ENCODE measurements at regions not wholly inside any gene's neighbourhood (a gene's known extent, or its start where the extent isn't known, plus 50 kb on each side); places are given as distances from the start of the nearest gene placed in this dataset.
"Not testable (repeated sequence)": the region's sequence is repeated elsewhere in the genome, so short reads cannot be mapped to it uniquely, and the experiment has no call there.

DNA sequence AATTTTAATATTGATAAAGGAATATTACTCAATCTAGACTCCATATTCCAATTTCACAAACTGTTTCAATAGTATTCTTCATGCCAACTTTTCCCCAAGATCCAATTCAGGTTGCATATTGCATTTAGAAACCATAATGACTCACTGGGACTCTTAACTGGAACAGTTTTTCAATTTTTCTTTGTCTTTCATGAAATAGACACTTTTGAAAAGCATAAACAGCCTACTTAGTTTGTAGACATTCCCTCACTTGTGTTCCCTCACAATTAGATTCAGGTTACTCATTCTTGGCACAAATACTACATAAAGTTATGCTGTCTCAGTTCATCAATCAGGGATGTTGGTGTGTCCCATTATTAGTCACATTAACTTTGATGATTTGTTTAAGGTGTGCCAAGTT lies 1768.4 kb upstream of the PIK3C3 start:
- DNase-seq: no peak

DNA sequence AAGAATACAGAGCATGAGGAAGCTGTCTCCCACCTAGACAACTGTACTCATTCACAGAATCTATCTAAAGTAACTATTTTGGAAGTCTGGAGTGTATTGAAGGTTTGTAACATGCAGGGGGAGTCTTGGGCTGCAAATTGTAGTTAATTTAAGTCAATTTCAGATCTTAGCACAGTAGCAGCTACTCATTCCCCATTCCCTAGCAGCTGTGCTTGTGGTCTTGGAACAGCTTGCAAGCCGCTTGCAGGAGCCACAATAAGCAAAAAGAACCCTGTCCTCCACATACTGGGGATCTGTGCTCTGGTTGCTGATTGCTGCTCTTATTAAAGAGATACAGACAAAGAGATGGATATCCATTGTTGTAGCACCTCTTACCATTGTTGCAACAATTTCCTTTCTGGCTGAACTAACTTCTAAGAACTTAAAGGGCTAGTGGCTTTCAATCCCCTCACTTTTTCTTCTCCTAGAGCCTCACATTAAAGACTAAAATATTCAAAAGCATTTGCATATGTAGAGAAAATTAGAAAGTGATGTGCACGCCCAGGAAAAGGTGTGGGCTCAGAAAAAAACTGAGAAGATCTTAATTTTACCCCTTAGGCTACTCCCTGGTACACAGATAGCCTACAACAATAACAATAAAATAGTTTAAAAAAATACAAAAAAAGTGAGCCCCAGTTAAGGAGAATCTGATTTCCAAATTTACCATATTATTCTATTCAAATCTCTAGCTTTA lies 1775.1 kb upstream of the PIK3C3 start:
- DNase-seq: no peak

DNA sequence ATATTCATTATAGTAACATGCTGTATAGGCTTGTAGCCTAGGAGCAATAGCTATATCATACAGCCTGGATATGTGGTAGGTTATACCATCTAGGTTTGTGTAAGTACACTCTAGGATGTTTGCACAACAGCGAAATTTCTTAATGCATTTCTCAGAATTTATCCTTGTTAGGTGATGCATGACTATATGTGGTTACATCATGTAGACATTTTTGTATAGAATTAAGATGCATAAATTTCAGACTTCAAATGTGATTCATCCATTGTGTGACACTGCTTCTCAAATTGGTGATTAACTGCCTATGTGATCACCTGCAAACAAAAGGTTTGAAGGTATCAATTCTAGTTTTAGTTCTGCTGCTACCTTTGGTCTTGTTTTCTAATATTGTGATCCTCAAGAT lies 1787.0 kb upstream of the PIK3C3 start:
- no peak for DNase-seq

DNA sequence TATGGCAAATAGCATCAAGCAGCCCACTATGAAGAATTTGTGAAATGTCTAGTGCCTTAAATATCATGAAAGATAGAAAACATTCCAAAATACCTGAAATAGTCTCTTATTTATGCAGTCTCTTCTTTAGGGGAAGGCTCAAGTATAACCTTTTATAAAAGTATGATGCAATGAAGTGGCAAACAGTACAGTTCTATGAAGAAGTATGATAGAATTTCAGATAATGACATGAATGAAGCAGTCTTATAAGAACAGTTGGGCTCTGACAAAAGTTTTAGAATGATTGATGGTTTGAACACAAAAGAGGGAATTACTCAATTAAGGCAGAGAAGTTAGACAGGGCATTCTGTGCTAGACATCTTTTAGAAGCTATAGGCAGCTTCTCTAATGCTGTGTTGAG lies 1791.8 kb upstream of the PIK3C3 start:
- DNase-seq: no peak

DNA sequence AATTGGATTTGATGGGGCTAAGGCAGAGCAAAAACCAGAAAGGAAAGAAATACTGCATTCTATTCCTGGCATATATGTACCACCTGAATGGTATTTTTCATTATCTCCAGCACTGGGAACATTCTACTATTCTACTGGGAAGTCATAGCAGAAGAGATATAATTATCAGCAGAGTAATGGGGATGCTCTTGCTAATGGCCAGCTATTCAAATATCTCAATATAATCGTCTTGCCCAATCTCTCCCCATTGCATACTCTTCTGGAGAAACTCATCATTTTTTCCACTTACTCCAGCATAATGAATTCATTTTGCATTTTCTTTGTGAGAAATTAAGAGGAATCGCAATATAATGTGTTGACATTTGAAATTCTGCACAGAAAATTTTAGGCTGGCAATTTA lies 1794.7 kb upstream of the PIK3C3 start:
- no peak for DNase-seq

DNA sequence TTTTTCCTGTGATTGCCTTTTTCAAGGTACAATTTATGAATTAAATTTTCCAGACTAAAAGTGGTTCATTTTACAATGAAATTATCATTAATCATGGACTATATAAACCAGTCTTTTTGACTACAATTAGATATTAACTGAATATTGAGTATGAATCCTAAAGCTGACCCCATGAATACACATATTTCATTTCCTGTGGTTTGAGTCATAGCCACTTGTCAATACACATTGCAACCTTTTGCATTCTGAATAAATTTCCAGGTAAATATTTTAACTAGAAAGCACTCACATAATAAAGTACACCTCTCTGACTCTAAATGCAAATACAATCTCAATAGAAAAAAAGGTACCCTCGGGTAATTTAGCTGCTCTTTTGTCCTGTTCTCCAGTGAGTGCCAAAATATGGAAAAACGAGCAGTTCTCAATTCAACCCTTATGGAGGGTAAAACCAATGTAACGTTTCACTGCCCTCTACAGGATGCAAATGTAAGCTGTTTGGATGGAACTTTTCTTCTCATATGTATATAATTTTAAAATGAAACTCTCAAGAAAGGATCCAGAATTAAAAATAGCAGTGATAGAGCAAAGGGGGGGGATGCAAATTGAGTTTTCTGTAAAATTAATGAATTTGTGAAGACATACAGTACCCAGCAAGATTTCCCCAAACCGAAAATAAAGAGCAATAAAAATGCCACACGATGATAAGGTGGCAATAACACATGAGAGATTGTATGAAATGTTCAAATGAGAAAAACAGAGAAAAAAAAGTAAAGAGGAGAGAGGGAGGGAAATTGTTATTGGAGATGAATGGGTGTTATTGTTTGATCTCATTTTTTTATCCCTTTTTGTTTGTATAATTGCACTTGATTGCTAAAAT lies 1795.7 kb upstream of the PIK3C3 start:
- DNase-seq: no peak

DNA sequence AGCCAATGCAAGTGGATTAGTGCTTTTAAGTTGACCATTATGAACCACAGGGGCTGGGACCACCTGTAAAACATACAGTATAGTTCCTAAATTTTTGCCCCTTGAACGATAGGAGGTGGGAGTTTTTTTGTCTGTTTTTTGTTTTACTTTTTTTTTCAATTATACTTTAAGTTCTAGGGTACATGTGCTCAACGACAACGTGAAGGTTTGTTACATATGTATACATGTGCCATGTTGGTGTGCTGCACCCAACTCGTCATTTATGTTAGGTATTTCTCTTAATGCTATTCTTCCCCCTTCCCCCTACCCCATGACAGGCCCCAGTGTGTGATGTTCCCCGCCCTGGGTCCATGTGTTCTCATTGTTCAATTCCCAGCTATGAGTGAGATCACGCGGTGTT lies 1797.9 kb upstream of the PIK3C3 start:
- no peak for DNase-seq

DNA sequence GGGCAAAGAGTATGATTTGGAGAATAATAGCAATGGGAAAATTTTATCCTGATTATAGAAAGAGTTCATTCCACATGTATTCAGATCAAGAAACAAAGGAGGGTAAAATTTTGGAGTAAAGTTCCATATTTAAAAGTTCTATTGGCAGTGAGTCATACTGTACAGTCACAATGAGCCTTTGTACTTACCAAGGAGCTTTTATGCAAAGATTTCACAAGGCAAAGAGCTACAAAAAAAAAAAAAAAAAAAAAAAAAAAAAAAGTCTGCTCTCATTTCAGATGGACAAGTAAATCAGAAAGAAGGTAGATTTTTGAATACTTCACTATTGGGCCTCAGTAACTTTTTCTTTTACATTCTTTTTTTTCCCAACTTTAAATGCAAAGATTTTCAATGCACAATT lies 1802.2 kb upstream of the PIK3C3 start:
- DNase-seq: no peak

DNA sequence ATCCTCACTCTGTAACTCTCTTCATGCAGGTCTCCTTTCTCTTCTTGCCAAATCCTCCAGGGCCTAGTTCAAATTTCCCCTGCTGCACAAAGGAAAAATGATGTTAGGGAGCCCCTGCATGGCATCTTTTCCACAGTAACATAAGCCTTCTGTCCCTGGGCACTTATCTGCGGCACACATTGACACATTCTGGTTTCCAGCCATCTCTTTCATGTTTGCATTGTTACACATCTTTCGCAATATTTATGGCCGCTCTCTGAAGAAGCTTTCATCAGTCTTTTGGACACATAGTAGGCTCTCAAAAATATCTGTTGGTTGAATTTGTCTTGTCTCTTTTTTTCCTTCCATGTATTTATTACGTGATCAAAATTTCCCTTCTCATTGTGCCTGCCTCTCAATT lies 1806.1 kb upstream of the PIK3C3 start:
- DNase-seq: no peak

DNA sequence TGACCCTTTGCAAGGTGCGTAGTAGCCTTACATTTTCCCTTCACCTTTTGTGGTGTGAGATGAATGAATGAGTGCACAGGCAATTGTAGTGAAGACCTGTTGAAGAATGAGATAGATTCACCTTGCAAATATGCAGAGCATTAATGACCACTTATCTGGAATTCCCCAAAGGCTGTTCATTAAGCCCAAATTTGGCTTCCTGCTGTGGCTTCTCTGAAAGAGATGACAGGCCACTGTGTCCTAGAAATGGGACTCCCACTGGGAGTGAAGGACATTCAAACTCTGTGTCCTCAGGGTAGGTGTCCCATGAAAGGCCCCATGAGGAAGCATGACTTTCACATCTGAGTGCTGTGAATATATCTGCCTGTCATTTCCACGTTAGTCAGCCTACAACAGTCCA lies 1821.8 kb upstream of the PIK3C3 start:
- DNase-seq: no peak

DNA sequence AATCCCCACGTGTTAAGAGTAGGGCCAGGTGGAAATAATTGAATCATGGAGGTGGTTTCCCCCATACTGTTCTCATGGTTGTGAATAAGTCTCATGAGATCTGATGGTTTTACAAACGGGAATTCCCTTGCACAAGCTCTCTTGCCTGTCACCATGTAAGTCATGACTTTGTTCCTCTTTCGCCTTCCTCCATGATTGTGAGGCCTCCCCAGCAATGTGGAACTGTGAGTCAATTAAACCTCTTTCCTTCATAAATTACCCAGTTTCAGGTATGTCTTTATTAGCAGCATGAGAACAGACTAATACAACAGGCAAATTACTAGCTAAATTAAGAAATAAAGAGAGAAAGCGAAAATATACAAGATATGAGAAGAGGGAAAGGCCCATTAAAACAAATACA lies 1822.6 kb upstream of the PIK3C3 start:
- DNase-seq: not testable (repeated sequence)

DNA sequence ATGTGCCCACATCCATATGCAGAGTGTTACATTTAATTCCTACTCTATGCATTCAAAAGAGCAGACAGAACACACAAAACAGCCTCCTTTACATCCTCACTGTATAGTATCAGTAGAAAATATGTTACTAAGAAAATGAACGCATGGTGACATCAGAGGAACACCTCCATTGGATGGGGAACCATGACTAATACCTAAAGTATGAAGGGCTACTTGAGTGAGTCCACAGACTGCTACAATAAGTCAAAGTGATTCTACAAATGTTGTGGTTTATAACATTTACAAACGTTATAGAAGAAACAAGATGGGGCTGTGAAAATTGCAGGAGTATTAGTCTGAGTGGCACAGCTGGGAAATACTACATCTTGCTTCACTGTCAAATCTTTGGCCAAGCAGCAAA lies 1830.9 kb upstream of the PIK3C3 start:
- DNase-seq: no peak

DNA sequence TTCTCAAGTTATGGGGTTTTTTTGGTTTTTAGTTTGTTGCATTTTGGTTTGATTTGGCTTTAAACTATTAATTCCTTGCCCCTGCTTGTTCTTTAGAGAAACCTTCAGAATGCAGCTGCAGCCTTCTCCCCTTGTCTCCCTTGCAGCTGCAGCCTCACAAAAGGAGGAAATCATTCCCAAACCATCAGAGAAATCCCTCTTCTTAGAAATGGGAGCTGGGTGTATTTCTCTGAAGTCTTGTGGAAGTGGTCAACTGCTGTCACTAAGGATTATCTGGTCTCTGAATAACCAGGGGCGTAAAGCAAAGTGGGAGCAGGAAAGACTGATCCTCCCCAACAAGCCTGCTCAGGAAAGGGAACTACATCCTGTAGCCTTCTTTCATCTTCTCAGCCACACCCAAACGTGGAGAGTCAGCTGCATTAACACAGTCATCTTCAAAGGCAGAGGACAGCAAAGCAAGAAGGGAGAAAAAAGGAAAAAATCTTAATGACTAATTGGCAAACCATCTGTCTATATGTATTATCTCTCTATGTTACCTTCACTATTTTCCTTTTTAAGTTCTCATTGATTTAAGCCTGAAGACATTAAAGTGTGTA lies 1834.1 kb upstream of the PIK3C3 start:
- DNase-seq: no peak

DNA sequence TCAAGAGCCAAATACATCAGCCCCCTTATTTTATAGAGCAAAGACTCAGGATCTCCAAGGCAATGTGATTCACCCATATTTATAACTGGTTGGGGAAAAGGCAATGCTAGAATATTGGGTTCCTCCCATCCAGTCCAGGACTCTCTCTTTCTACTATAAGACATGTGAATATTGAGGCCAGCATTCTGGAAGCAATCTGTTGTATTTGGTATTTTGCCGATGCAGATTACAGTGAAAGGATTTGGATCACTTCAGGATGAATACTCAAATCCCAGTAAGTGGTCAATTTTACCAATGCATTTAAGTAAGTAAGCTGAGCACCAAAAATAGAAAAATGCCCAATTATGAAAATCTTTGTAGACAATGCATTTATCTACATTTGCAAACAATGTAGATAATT lies 1834.7 kb upstream of the PIK3C3 start:
- DNase-seq: no peak

DNA sequence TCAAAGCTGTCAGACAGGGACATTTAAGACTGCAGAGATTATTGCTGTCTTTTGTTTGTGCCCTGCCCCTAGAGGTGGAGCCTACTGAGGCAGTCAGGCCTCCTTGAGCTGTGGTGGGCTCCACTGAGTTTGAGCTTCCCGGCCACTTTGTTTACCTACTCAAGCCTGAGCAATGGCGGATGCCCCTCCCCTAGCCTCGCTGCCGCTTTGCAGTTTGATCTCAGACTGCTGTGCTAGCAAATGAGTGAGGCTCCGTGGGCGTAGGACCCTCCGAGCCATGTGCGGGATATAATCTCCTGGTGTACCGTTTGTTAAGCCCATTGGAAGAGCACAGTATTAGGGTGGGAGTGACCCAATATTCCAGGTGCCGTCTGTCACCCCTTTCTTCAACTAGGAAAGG lies 1835.5 kb upstream of the PIK3C3 start:
- not testable (repeated sequence) for DNase-seq

DNA sequence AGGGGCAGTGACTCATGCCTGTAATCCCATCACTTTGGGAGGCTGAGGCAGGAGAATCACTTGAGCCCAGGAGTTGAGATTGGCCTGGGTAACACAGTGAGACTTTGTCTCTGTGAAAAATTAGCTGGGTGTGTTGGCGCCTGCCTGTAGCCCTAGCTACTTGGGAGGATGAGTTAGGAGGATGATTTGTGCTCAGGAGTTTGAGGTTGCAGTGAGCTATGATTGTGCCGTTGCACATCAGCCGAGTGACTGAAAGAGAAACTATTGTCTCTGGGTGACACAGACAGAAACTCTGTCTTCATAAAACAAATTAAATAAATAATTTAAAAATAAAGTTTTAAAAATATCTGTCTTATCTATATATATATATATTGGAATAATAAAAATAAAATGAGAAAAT lies 1844.6 kb upstream of the PIK3C3 start:
- DNase-seq: no peak

DNA sequence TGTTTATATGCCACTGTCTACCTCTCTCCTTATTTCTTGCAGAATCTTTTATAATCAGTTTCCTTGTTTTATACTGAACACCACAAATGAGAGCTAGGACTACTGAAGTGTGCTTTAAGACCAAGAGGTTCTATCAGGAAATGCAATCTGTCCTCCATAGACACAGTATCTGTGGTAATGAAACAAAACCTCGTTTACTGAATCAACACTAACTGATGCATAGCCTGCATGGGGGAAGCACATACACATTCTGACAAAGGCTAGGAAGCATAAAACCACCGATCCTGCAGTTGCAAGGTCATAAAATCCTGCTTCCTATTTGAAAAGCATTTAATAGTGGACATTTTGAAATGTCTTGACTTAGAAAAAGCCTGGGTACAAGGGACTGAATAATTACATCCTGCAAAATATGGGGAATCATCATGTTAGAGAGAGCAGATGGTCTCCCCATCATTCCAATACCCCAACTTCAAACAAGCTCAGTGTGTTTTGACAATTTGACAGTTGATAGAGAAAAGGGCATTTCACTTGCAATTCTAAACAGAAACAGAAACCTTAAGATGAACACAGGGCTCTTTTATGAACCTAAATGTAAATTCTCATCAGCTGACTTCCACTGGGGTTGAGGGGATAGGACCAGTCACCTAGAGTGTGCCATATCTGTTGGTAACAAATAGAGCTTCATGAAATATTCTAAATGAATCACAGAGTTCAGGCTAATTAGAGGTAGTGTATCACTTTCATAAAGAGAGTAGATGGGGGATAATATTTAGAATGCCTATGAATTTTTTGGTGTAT lies 1845.6 kb upstream of the PIK3C3 start:
- DNase-seq: no peak

DNA sequence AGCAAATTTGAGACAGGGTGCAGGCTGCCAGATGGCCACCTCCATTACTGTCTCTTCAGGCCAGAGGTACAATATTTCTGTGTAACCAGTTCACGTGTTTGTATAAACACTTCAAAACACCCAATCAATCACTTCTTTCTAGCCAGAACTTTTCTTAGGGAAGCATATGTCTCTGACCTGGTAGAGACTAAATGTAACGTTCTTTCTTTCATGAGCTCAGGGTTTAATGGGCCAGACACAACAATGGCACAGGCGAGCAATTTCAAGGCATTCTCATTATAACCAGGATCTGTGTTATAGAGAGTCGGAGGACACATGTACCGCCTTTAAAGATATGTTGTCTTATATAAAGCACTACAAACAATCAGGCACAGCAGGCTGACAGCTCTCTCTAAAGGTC lies 1846.4 kb upstream of the PIK3C3 start:
- DNase-seq: no peak

DNA sequence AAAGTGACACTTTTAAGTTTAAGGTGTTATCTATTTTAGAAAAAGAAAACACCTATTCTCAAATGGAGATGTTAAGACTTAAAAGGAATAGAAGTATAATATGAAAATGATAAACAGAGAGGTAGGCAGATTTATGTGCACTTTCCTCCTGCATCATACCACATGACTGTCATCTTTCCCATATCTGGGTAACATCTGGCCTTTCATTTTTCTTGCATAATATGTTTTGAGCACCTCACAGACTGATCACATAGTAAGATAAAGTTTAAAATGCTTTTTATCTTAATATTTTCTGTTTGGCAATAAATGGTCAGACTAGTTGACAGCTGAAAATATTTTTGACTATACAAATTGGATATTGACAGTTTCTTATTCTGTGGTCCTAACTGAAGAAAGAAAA lies 1852.1 kb upstream of the PIK3C3 start:
- DNase-seq: no peak

DNA sequence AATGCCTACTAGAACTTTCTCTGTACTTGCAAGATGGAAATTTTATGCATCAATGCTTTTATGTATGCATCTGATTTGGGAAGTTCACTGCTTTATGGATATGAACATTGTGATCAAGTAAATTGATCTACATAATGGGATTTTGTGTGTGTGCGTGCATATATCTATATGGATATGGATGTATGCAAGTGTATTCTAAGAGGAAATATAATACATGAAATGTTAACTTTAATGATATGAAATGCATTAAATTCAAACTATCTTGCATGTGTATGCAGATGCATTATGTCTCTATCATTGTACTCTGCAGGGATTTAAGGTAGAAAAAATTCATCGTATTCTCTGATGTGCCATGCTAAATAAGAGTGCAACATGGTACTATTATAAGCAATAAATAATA lies 1855.4 kb upstream of the PIK3C3 start:
- no peak for DNase-seq

DNA sequence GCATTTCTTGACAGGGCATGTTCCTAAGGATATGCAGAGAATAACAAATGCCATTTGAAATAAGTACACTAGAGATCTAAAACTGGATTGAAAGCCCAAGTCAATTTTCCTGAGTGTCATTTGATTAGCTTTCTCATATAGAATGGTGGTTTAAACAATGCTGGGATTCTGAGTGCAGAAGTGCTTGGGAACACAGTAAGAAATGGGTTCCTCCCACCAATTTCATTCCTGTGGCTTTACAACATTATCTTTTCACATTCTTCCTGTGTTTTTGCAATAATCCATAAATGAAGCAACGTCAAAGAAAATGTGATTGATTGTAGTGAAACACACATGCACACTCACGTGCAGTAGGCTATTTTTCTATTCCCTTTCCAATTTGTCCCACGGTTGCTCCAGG lies 1858.4 kb upstream of the PIK3C3 start:
- DNase-seq: no peak

DNA sequence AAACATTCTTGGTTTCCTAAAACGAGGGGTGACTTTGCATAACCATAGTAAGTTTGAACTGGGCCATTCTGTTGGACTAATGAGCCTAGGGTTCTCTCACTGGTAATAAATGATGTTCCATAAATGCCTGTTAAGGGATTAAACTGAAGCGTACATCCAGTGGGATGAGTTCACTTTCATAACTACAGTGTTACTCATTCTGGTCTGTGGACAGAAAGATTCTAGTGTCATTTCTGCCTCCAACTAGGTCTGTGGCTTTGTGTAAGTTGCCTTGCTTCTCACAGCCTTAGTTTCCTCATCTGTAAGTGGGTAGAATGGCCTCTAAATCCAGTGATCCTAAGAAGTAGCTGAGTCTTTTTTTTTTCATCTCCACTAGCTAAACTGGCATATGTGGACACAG lies 1860.6 kb upstream of the PIK3C3 start:
- no peak for DNase-seq

DNA sequence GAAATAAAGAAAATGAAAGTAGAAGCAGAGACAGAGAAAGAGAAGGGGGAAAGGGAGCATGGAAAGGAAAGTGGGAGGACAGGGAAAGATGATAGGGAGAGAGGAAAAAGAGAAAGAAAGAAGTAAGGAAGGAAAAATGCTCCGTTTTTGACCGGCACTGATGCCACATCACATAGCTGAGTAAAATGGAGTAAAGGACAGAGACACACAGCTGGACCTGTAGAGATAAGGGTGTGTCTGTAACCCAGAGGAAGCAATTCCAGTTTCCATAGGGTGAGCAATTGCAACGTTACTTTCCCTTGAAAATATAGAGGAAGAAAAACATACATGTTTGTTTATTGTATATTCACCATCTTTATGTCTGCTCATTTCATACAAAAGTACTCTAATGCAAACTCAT lies 1866.9 kb upstream of the PIK3C3 start:
- no peak for DNase-seq
